Islet precursor cell (in vitro differentiated cells): ENCODE measurements at regions not wholly inside any gene's neighbourhood (a gene's known extent, or its start where the extent isn't known, plus 50 kb on each side); places are given as distances from the start of the nearest gene placed in this dataset.

Experiments
- DNase-seq: peaks from one replicate; pipeline ENCODE4 v3.0.0-alpha.2; 2018

GRCh38 chr13:90395348-90395747 is 952.1 kb upstream of the MIR17HG start:
- no peak for DNase-seq

- no peak for DNase-seq
Observed at GRCh38 chr13:90395846-90396245, 951.6 kb upstream of the MIR17HG start.

- DNase-seq = no peak
Observed at GRCh38 chr13:90396266-90396665, 951.2 kb upstream of the MIR17HG start.

- no peak for DNase-seq
Observed at GRCh38 chr13:90397503-90397902, 950.0 kb upstream of the MIR17HG start.

GRCh38 chr13:90400372-90400771 is 947.1 kb upstream of the MIR17HG start:
- no peak for DNase-seq

- DNase-seq = no peak
Observed at GRCh38 chr13:90401150-90401549, 946.3 kb upstream of the MIR17HG start.

GRCh38 chr13:90402102-90402501 is 945.4 kb upstream of the MIR17HG start:
- no peak for DNase-seq

GRCh38 chr13:90402613-90403012 is 944.9 kb upstream of the MIR17HG start:
- DNase-seq = no peak

- no peak for DNase-seq
Observed at GRCh38 chr13:90403330-90404082, 944.0 kb upstream of the MIR17HG start.

- no peak for DNase-seq
Observed at GRCh38 chr13:90405301-90405700, 942.2 kb upstream of the MIR17HG start.

- no peak for DNase-seq
Observed at GRCh38 chr13:90412980-90413379, 934.5 kb upstream of the MIR17HG start.

GRCh38 chr13:90413548-90413947 is 933.9 kb upstream of the MIR17HG start:
- no peak for DNase-seq

GRCh38 chr13:90414691-90415596 is 932.5 kb upstream of the MIR17HG start:
- DNase-seq = peak; percentile 83

GRCh38 chr13:90415902-90416301 is 931.6 kb upstream of the MIR17HG start:
- DNase-seq = no peak

- DNase-seq = peak; percentile 80
Observed at GRCh38 chr13:90416519-90416918, 931.0 kb upstream of the MIR17HG start.

- DNase-seq = no peak
Observed at GRCh38 chr13:90416938-90417337, 930.5 kb upstream of the MIR17HG start.

GRCh38 chr13:90420683-90421082 is 926.8 kb upstream of the MIR17HG start:
- no peak for DNase-seq

- DNase-seq = peak; percentile 54
Observed at GRCh38 chr13:90427322-90428272, 919.9 kb upstream of the MIR17HG start.

GRCh38 chr13:90428522-90429210 is 918.8 kb upstream of the MIR17HG start:
- DNase-seq = no peak

- DNase-seq = no peak
Observed at GRCh38 chr13:90430127-90430526, 917.4 kb upstream of the MIR17HG start.

- no peak for DNase-seq
Observed at GRCh38 chr13:90436697-90437096, 910.8 kb upstream of the MIR17HG start.

- DNase-seq = no peak
Observed at GRCh38 chr13:90438576-90438975, 908.9 kb upstream of the MIR17HG start.
